ENCODE measurements at regions not wholly inside any gene's neighbourhood (a gene's known extent, or its start where the extent isn't known, plus 50 kb on each side); places are given as distances from the start of the nearest gene placed in this dataset.

DNA sequence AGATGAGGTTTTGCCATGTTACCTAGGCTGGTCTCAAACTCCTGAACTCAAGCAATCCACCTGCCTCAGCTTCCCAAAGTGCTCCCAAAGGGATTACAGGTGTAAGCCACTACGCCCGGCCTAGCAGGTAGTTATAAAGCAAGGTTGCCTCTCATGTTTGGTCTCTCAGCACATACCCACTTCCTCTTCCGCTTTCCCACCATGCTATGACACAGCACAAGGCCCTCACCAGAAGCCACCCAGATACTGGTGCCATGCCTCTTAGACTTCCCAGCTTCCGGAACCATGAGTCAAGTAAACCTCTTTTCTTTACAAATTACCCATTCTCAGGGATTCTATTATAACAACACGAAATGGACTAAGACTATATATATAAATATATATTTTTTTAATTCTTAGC lies 143.6 kb downstream of the COPRS start:
- TF ChIP-seq, protein P1, sequence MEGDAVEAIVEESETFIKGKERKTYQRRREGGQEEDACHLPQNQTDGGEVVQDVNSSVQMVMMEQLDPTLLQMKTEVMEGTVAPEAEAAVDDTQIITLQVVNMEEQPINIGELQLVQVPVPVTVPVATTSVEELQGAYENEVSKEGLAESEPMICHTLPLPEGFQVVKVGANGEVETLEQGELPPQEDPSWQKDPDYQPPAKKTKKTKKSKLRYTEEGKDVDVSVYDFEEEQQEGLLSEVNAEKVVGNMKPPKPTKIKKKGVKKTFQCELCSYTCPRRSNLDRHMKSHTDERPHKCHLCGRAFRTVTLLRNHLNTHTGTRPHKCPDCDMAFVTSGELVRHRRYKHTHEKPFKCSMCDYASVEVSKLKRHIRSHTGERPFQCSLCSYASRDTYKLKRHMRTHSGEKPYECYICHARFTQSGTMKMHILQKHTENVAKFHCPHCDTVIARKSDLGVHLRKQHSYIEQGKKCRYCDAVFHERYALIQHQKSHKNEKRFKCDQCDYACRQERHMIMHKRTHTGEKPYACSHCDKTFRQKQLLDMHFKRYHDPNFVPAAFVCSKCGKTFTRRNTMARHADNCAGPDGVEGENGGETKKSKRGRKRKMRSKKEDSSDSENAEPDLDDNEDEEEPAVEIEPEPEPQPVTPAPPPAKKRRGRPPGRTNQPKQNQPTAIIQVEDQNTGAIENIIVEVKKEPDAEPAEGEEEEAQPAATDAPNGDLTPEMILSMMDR (IDR thresholded peaks at IDR 0.05; ENCODE audit: low read depth, low read length, missing control alignments) = no peak
- in situ Hi-C loops (cut with HindIII; ENCODE audit: low sequenced_read_pairs) = no loop called here
- no peak for DNase-seq (ENCODE audit: low read depth)

DNA sequence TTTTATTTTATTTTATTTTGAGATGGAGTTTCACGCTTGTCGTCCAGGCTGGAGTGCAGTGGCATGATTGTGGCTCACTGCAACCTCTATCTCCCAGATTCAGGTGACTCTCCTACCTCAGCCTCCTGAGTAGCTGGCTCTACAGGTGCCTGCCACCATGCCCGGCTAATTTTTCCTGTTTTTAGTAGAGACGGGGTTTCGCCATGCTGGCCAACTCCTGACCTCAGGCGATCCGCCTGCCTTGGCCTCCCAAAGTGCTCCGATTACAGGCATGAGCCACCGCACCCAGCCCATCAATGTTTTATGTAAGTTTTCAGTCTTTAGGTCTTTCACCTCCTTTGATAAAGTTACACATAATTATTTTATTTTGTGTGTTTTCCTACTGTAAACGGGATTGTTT lies 154.6 kb downstream of the COPRS start:
- TF ChIP-seq, protein P1 (IDR thresholded peaks at IDR 0.05; ENCODE audit: low read depth, low read length, missing control alignments) = no peak
- DNase-seq (ENCODE audit: low read depth) = no peak
- H3K4me3 ChIP-seq (ENCODE audit: low read depth, low read length) = no peak overlapping the region
- in situ Hi-C loops (cut with HindIII; ENCODE audit: low sequenced_read_pairs) = no loop called here

More for the DNA sequence above, 143.6 kb downstream of the COPRS start:
- no peak overlapping the region for H3K4me3 ChIP-seq (ENCODE audit: low read depth, low read length)

DNA sequence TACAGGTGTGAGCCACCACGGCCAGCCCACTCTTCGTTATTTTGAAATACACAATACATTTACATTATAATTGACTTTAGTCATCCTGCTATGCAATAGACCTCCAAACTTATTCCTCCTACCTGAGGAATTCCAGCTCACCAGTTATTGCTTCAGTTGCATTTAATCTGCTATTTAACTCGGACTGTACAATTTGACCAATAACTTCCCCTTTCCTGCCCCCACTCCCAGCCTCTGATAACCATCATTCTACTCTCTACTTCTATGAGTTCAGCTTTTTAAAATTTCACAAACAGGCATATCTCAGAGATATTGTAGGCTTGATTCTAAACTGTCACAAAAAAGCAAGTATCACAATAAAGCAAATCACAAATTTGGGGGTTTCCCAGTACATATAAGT lies 157.0 kb downstream of the COPRS start:
- TF ChIP-seq, protein P1 (IDR thresholded peaks at IDR 0.05; ENCODE audit: low read depth, low read length, missing control alignments) = no peak
- H3K4me3 ChIP-seq (ENCODE audit: low read depth, low read length) = no peak overlapping the region
- in situ Hi-C loops (cut with HindIII; ENCODE audit: low sequenced_read_pairs) = no loop called here
- DNase-seq (ENCODE audit: low read depth) = no peak

DNA sequence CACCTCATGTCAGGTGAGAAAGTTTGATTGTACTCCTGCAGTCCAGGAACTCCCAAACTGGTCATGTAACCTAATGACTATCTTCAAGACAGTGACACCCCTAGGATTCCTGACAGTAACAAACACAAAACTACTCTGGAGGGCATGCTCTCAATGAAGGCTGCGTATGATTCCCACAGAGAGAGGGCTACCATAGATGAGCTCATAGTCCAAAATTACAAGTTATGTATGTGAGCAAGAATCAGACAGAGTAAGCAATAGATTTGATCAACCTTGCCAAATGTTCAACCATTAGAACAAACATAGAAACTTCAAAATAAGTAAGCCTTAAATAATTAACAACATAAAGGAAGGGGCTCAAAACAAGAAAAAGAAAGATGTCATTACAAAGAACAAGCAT lies 158.1 kb downstream of the COPRS start:
- TF ChIP-seq, protein P1 (IDR thresholded peaks at IDR 0.05; ENCODE audit: low read depth, low read length, missing control alignments) = no peak

DNA sequence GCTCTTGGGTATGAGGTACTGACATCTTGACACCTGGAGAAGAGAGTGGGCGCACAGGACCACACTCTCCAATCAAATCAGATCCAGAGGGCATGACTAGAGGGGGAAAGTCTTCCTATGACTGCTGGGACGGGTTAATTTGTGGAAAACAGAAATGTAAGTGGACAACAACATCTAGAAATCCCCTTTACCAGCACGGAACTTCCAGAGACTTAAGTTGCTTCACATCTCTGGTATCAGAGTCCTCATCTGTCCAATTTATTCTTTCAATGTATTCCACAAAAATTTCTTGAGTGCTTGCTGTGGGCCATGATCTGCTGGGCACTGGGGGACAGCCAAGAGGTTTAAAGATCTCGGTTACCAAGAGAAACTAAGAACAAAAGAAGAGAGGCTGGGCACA lies 159.2 kb downstream of the COPRS start:
- in situ Hi-C loops (cut with HindIII; ENCODE audit: low sequenced_read_pairs) = no loop called here
- no peak overlapping the region for H3K4me3 ChIP-seq (ENCODE audit: low read depth, low read length)
- no peak for DNase-seq (ENCODE audit: low read depth)
- TF ChIP-seq, protein P1 (IDR thresholded peaks at IDR 0.05; ENCODE audit: low read depth, low read length, missing control alignments) = no peak

More for the DNA sequence above, 158.1 kb downstream of the COPRS start:
- in situ Hi-C loops (cut with HindIII; ENCODE audit: low sequenced_read_pairs) = no loop called here
- no peak for DNase-seq (ENCODE audit: low read depth)
- no peak overlapping the region for H3K4me3 ChIP-seq (ENCODE audit: low read depth, low read length)

DNA sequence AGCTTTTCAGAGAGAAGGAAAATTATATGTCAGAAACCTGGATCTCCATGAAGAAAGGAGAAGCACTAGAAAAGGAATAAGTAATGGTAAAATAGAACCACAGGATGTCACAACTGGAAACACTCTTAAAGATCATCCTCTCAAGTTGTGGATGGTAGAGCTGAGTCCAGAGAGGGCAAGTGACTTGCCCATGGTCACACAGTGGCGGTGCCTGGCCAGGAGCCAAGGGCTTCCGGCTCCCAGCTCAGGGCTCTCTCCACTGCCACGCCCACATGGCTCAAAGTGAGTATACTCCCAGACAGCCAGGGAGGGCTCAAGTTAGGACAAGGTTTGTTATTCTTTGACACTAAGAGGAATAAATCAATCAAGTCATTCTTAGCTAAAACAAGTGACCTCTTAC lies 159.8 kb downstream of the COPRS start:
- no peak for DNase-seq (ENCODE audit: low read depth)
- in situ Hi-C loops (cut with HindIII; ENCODE audit: low sequenced_read_pairs) = no loop called here
- TF ChIP-seq, protein P1 (IDR thresholded peaks at IDR 0.05; ENCODE audit: low read depth, low read length, missing control alignments) = no peak
- no peak overlapping the region for H3K4me3 ChIP-seq (ENCODE audit: low read depth, low read length)

DNA sequence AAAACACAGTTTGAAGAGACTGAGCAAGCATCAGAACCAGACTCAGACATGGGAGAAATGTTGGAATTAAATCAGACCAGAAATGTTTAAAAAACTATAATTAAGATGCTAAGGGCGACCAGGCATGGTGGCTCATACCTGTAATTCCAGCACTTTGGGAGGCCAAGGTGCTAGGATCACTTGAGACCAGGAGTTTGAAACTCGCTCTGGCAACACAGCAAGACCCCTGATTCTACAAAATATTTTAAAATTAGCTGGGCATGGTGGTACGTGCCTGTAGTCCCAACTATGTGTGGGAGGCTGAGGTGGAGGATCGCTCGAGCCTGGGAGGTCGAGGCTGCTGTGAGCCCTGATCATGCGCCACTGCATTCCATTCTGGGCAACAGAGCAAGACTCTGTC lies 160.3 kb downstream of the COPRS start:
- TF ChIP-seq, protein P1 (IDR thresholded peaks at IDR 0.05; ENCODE audit: low read depth, low read length, missing control alignments) = no peak
- no peak for DNase-seq (ENCODE audit: low read depth)
- H3K4me3 ChIP-seq (ENCODE audit: low read depth, low read length) = no peak overlapping the region
- in situ Hi-C loops (cut with HindIII; ENCODE audit: low sequenced_read_pairs) = no loop called here
